Left hindlimb (tissue), 1 donor: ENCODE measurements at regions not wholly inside any gene's neighbourhood (a gene's known extent, or its start where the extent isn't known, plus 50 kb on each side); places are given as distances from the start of the nearest gene placed in this dataset.

Source experiments
- DNase-seq: peaks from one replicate; pipeline ENCODE4 v3.0.0-alpha.2; 2018

DNA sequence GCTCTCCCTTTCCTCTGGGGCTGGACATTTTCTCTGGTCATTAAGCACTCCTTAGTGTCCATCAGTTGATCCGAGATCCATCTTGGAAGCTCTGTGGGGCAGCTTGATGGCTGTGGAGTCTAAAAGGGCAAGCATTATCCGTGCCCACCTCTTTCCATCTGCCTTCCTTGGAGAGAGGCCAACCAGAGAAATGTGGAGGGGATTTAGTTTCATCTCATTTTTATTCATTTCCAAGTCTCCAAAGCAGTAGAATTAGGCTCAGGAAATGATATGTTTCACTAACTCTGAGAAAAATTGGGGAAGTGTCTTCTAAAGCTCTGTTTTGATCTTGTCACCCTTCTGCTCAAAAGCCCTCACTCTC is 95.9 kb upstream of the KLHL25 start:
- no peak for DNase-seq

DNA sequence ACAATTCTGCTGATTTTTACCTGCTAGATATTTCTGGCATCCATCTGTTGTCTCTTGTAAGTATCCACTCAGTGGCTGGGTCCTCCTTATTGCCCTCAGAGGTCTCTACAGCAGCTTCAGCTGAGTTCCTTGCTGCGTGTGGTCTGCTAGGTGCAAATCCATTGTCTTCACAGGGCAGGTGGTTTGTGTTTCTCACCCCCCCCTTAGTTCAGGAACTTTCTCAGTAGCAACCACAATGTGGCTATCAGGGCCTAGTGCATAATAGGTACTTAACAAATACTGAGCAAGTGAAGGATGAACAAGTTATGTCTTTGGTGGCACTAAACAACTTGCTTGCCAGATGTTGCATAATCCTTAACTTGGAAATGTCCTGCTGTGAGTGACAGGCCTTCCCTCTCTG is 96.7 kb upstream of the KLHL25 start:
- no peak for DNase-seq

GRCh38 chr15:85892232-85892631 is 97.5 kb upstream of the KLHL25 start:
- DNase-seq: no peak

GRCh38 chr15:85897207-85897894 is 102.6 kb upstream of the KLHL25 start:
- no peak for DNase-seq

DNA sequence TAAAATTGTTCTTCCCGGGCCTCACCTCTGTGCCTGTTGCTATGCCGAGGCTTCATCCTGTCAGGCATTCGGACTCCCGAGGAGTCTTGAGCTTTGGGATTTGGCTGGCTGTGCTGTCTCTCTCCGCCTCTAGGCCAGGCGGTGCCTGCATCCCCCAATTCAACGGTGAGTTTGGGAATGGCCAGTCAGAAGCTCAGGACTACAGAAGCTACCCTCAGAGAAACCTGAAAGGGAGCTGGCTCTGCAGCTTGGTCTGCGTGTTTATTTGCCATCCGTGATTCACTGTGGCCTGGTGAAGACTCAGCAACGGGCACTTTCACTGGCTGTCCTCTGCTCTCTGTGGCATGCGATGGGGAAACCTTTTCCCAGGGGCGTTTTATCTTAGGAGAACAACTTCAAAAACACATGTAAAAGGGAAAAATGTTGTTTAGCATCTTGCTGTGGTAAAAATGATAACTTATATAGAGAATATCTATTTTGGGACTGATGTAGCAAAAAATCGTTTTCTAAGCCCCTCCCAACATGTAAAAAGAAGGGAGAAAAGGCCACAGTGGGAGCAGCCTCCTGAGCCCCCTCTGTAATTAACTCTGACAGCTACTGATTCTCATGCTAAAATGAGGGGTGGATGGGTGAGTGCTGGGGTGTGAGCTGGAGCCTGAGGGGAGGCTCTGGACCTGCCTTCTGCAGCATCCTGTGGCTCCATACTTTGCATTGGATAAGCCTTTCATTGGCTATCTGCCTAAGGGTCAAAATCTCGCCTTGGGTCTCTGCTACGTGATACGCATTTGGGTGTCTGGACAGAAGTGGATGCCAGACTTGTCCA is 103.4 kb upstream of the KLHL25 start:
- DNase-seq: no peak

DNA sequence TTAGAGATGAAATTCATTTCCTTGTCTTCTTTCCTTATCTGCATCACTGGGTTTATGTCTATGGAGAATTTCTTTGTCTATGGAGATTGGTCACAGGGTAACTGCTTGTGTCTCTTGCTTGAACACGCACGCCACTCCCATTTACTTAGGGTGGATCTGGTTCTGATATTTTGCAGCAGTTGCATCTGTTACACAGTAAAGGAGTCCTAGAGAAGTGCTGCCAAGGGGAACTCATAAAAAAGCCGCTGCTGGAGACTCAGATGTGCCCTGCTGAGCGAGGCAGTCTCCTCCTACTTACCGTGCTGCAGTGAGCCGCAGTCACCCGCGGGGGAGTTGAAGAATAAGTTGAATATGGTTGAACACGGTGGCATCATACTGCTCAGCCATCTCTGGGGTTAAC is 105.2 kb upstream of the KLHL25 start:
- no peak for DNase-seq

GRCh38 chr15:85905751-85906450 is 111.2 kb upstream of the KLHL25 start:
- no peak for DNase-seq

- no peak for DNase-seq
Observed at GRCh38 chr15:85906640-85907039, 111.9 kb upstream of the KLHL25 start.

DNA sequence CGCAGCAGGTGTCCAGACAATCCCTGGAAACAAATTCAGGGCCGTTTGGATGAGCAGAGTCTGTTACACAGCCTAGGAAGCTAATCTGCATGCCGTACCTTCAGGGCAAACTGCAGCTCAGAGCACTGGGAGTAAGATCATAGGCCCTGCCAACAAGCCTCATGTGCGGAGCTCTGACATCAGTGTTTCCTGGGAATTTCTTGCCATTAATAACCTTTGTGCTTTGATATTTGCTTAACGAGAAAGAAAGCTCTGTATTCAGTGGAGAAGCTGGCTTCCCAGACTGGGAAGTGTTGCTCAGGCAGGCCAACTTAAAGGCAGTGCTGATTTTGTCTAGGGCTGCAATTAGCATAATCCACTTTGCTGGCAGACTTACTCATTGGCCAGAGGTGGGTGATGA is 116.1 kb upstream of the KLHL25 start:
- no peak for DNase-seq

DNA sequence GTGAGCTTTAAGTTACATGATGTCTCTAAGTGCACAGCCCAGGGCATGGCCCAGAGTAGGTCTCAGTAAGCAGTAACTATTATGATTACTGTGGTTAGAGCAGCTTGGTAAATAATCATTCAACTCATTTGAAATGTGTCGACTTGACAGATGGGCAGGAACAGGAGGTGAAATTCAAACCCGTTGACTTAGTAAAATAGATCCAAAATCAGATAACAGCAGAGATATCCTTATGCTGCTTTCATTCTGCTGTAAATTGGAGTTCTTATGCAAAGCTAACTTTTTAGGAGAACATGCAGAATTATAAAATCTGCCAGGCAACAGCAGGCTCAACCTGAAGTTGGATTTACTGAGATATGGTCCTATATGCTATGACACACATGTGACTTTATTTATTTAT is 118.7 kb upstream of the KLHL25 start:
- DNase-seq: no peak

DNA sequence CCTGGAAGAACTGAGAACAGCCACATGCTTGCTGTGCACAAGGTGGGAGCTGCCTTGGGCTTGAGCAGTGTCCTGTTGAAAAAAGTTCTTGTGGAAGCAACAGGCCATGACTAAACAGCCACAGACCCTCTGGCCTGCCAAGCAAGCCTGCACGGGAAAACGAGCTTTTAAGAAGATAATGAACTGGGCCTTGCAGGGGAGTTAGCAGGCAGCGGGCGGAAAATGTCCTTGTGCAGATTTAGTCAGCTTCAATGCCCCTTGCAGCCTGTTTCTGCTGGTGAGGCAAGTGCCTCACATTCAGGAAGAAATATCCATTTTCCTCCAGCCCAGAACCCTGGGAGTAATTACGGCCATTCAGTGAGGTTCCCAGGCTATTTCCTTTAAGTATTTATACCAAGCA is 126.2 kb upstream of the KLHL25 start:
- no peak for DNase-seq

DNA sequence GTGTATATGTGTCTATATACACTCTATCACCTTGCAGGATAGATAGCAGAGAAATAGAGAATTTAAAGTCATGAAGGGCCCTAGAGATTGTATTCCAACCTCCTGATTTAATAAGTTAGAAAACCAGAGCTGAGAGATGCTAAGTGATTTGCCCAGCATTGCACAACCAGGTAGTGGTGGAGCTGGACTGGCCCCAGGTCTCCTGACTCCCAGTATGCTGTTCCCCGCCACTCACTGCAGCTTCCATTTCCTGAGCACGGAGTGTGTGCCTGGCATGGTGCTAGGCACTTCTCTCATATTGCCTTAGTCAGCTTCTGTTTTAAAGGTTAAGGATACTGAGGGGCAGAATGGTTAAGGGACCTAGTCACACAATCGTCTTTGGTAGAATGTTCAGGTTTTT is 129.4 kb upstream of the KLHL25 start:
- no peak for DNase-seq

DNA sequence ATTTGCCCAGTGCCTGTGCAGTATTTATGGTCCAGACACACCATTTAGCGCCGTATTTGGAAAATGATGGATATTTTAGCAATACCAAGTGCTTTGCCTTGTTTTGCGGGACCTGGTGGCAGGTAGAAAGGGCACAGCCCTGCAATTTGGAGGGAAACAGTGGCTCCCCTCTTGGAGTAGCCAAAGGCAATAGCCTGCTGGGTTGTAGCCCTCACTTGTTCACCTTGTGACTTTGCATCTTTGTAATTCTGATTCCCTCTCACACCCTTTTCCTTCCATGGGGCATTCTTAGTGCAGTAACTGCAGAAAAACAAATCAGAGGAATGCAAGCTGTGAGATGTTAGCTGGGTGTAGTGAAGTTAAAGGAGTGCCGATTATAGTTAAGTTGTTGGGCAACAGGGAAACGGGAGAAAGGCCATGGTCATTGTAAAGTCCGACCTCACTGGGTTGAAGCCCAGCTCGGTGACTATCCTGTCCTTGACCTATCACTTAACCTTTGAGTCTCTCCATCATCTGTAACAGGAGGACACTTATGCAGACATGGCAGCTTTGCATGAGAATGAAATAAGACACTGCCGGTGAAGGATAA is 131.0 kb upstream of the KLHL25 start:
- DNase-seq: no peak

- no peak for DNase-seq
Observed at GRCh38 chr15:85926834-85927233, 132.1 kb upstream of the KLHL25 start.

DNA sequence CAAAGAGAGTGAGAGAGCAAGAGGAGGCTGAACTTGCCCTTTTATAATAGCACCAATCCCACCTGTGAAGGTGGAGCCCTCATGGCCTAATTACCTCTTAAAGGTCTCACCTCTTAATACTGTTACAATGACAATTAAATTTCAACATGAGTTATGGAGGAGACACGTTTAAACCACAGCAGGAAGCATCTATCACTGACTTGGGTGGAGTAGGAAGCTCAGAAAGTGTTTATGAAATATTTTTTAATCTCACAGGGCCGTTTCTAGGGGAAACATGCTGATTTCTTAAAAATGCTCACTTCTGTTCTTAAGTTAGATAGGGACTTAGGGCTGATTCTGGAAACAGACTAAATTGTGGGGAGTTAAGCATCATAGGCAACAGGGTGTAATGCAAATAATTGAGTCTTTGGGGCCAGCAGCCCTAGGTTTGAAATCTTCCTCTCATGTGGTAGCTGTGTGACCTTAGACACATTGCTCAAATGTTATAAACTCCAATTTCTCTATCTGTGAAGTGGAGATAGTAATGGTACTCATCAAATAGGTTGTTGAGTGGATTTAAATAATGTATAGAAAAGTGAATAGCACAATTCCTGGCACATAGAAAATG is 133.3 kb upstream of the KLHL25 start:
- no peak for DNase-seq

GRCh38 chr15:85929786-85930185 is 135.1 kb upstream of the KLHL25 start:
- no peak for DNase-seq

DNA sequence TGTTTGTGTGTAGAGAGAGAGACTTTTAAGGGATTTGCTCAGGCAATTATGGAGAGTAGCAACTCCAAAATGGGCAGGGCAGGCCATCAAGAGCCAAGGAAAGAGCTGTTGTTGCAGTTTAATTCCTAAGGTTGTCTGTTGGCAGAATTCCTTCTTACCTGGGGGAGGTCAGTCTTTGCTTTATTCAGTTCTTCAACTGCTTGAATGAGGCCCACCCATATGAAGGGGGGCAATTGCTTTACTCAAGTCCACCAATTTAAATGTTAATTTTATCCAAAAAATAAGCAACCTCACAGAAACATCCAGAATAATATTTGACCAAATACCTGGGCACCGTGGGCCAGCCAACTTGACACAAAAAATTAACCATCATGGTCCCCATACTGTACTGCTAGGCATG is 137.7 kb upstream of the KLHL25 start:
- no peak for DNase-seq

GRCh38 chr15:85934691-85935090 is 140.0 kb upstream of the KLHL25 start:
- DNase-seq: no peak

GRCh38 chr15:85935182-85935581 is 140.5 kb upstream of the KLHL25 start:
- DNase-seq: no peak

GRCh38 chr15:85937661-85938060 is 142.0 kb upstream of the AGBL1 start:
- no peak for DNase-seq

DNA sequence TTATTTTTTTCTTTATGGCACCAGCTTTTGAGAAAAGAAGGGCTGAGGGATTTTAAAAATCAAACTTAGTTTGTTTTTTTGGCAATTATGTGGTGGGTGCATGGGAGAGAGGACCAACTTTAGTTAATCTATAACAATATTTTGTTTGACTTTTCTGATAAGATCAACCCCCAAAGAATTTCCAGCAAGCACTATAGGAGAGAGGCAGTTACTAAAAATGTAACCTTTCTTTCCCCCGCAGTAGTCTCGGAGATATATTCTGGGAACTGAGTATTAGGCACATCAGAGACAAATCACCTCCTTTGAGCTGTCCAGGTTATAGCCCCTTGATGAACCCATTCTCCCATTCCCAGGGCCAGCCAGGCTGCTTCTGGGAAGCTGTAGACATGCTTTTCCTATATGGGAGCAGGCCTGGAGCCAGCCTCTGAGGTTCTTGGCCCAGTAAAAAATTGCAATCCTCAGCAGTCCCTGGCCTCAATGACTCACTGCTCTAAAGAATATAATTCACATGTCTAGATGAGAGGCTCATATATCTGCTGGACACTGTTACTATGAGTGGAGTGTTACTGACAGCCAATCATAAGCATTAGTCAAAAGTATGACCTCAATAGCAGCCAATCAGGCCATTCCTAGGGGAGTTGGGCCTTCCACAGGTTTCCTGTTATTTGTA is 138.3 kb upstream of the AGBL1 start:
- peak; percentile 81 for DNase-seq

DNA sequence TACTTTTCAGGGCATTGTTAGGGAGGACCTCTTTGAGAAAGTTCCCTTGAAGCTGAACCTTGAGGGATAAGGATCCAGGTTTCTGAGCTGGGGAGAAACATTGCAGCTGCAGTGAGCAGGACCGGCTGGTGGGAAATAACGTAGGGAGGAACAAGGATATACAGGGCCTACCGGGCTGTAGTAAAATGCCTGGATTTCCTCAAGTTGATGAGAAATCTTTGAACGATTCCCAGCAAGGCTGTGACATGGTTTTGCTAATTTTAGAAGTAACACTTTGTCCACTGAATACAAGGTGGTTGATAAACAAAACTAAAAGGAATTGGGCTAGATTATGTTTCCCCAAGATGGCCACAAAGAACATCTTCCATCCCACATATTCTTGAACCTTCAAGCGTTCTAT is 137.0 kb upstream of the AGBL1 start:
- DNase-seq: no peak

GRCh38 chr15:85943151-85943550 is 136.5 kb upstream of the AGBL1 start:
- DNase-seq: no peak
